Motor neuron (in vitro differentiated cells): ENCODE measurements at regions not wholly inside any gene's neighbourhood (a gene's known extent, or its start where the extent isn't known, plus 50 kb on each side); places are given as distances from the start of the nearest gene placed in this dataset.
A peak's percentile ranks its signal among the peaks of the same experiment; 100 is the strongest.
"Not testable (repeated sequence)": the region's sequence is repeated elsewhere in the genome, so short reads cannot be mapped to it uniquely, and the experiment has no call there.

Experiments
- ATAC-seq, 8 experiments: fragments of 200-7000 bp; cut with Tn5 transposase; replicated peaks in 6 of 8; 2 replicates each; pipeline ENCODE4 v1.8.0; 2021; ENCODE audit warnings: mild to moderate bottlenecking in 8 of 8, moderate library complexity in 8 of 8
- H3K27ac ChIP-seq, 2 donors: fragments of 250-450 bp; sonication (Bioruptor Pico); 2 replicates each; pipeline ENCODE4 v1.9.0; 2021; ENCODE audit warnings: antibody characterized with exemption in 2 of 2, mild to moderate bottlenecking in 2 of 2, moderate library complexity in 1 of 2
- H3K4me1 ChIP-seq, 2 donors: fragments of 250-450 bp; sonication (Bioruptor Pico); replicated peaks in 1 of 2; 2 replicates each; pipeline ENCODE4 v1.6.1; 2021; ENCODE audit warnings: antibody characterized with exemption in 2 of 2, mild to moderate bottlenecking in 2 of 2, moderate library complexity in 1 of 2
- H3K4me3 ChIP-seq, 5 donors: fragments of 250-450 bp; sonication (Bioruptor Pico); 2 replicates each; pipeline ENCODE4 v1.9.0; 2021; ENCODE audit warnings: antibody characterized with exemption in 5 of 5, mild to moderate bottlenecking in 5 of 5, moderate library complexity in 4 of 5
- WGBS, 10 experiments: fragments of 450-650 bp; shearing (Covaris generic); methylation state at CpG; one replicate each; pipeline ENCODE4 v1.0.0; 2022; 5-methylcytosine and 5-hydroxymethylcytosine counted together
- in situ Hi-C, 9 experiments: fragments of 400-800 bp; cut with MboI; loops; one replicate each; pipeline ENCODE4 v1.15.0; 2021; ENCODE audit warnings: low sequenced_read_pairs in 9 of 9, low pct_unique_long_range_greater_than_20kb in 2 of 9; ENCODE audit not compliant: unreplicated experiment in 9 of 9

- H3K27ac ChIP-seq: no peak overlapping the region
- in situ Hi-C loops: no loop called here
- no peak for ATAC-seq
- 50 to 100% (median 78%) methylated on average over 1 to 2 of the region's 2 CpGs; no CpG with 5 or more reads in 5 of the 10 experiments for WGBS, 10 experiments
- no peak overlapping the region for H3K4me3 ChIP-seq
- H3K4me1 ChIP-seq: no peaks in the 10 kb centered on the region
Observed at GRCh38 chr6:74554041-74554440, 651.8 kb downstream of the COL12A1 start.

DNA sequence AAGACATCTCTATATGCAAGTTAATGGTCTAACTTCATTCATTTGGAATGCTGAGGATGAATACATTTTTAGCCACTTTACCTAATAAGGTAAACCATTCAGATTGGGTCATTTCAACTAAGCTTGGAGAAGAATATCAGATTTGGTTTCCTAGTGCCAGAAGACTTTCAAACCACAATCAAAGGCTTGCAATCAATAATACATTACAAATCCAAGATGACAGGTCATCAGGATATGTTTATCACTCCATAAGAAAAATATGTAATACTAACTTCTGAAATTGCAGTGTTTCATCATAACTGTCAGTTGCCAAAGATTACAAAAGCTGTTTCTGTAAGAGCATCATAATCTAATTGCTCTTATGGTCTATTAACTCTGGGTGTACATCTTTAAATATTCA is 654.0 kb downstream of the COL12A1 start:
- in situ Hi-C loops: no loop called here
- ATAC-seq: no peak
- no peak overlapping the region for H3K27ac ChIP-seq
- no peaks in the 10 kb centered on the region for H3K4me1 ChIP-seq
- no peak overlapping the region for H3K4me3 ChIP-seq

GRCh38 chr6:74550821-74551220 is 655.0 kb downstream of the COL12A1 start:
- no peak overlapping the region for H3K4me3 ChIP-seq
- no peak overlapping the region for H3K27ac ChIP-seq
- ATAC-seq: no peak
- in situ Hi-C loops: no loop called here
- WGBS, 10 experiments: 29 to 90% (median 52%) methylated on average over 1 to 3 of the region's 6 CpGs; no CpG with 5 or more reads in 2 of the 10 experiments
- H3K4me1 ChIP-seq: no peaks in the 10 kb centered on the region

DNA sequence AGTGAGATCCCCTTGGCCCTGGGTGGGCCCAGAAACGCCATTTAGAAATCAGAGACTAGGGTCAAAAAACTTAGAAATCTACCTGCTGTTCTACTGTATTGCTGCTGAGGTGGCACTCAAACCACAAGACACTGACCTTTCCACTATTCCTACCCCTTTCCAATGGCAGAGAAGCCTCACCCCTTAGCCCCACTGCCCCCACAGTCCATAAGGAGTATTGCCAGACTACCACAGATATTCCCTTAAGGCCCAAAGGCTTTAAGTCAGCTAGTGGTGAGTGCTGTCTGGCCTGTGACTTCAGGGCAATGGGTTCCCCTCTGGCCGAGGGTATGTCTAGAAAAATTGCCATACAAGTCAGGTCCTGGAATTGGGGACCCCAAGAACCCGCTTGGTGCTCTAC is 656.1 kb downstream of the COL12A1 start:
- no peak for ATAC-seq
- in situ Hi-C loops: no loop called here
- 50 to 100% (median 85%) methylated on average over 1 to 2 of the region's 3 CpGs; no CpG with 5 or more reads in 3 of the 10 experiments for WGBS, 10 experiments
- Histone ChIP-seq H3K4me1 (no peaks in the 10 kb centered on the region), H3K27ac (no peak overlapping the region), H3K4me3 (no peak overlapping the region)

- Histone ChIP-seq H3K4me1 (no peaks in the 10 kb centered on the region), H3K27ac (no peak overlapping the region), H3K4me3 (no peak overlapping the region)
- ATAC-seq: peak in 1 of 8 experiments; percentile 71
- in situ Hi-C loops: no loop called here
- WGBS, 10 experiments: 0 to 100% (median 44%) methylated on average over 1 to 2 of the region's 2 CpGs
Observed at GRCh38 chr6:74534465-74535211, 671.2 kb downstream of the COL12A1 start.

DNA sequence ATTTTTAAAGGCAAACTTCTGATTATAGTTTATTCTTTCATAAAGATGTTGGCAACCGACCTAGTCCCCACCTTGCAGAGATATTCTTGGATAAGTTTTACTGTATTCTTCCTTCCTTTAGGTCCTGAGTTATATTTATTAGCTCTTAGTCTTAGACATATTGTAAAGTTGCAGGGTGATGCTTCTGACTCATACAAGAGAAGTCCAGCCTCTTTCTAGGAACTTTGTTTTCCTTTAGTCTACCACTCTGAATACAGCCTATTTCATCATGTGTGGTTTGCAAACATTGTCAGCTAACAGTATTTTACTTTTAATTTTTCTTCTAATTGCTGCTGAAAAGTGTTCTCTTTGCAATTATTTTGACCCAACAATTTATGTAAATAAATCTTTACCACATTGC is 686.7 kb downstream of the COL12A1 start:
- H3K4me3 ChIP-seq: no peak overlapping the region
- H3K4me1 ChIP-seq: no peaks in the 10 kb centered on the region
- in situ Hi-C loops: no loop called here
- WGBS, 10 experiments: 38 to 86% (median 67%) methylated on average over 1 of the region's 1 CpG; no CpG with 5 or more reads in 2 of the 10 experiments
- H3K27ac ChIP-seq: no peak overlapping the region
- peak in 3 of 8 experiments; percentile 56 to 84 (median 79) for ATAC-seq

GRCh38 chr6:74518035-74518434 is 687.8 kb downstream of the COL12A1 start:
- Histone ChIP-seq H3K4me3 (no peak overlapping the region), H3K27ac (no peak overlapping the region), H3K4me1 (no peaks in the 10 kb centered on the region)
- in situ Hi-C loops: no loop called here
- WGBS, 10 experiments: 35 to 91% (median 85%) methylated on average over 1 of the region's 1 CpG; no CpG with 5 or more reads in 1 of the 10 experiments
- no peak for ATAC-seq

DNA sequence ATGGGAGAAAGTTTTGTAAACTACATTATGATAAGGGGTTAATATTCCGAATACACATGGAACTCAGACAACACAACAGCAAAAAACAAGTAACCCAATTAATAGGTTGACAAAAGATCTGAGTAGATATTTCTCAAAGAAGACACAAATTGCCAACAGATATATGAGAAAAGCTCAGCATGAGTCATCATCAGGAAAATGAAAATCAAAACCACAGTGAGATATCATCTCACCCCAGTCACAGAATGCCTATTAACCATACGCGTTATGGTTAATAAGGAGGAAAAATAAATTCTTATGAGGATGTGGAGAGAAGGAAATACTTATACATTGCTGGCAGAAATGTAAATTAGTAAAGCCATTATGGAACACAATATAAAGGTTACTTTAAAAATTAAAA is 695.0 kb downstream of the COL12A1 start:
- Histone ChIP-seq H3K27ac (no peak overlapping the region), H3K4me1 (no peaks in the 10 kb centered on the region), H3K4me3 (no peak overlapping the region)
- 48 to 100% (median 69%) methylated on average over 1 to 3 of the region's 3 CpGs; no CpG with 5 or more reads in 2 of the 10 experiments for WGBS, 10 experiments
- in situ Hi-C loops: no loop called here
- ATAC-seq: no peak

- in situ Hi-C loops: no loop called here
- no peaks in the 10 kb centered on the region for H3K4me1 ChIP-seq
- 0 to 100% (median 51%) methylated on average over 1 of the region's 1 CpG; no CpG with 5 or more reads in 4 of the 10 experiments for WGBS, 10 experiments
- H3K27ac ChIP-seq: no peak overlapping the region
- no peak for ATAC-seq
- H3K4me3 ChIP-seq: no peak overlapping the region
Observed at GRCh38 chr6:74507649-74508048, 698.2 kb downstream of the COL12A1 start.

- in situ Hi-C loops: no loop called here
- H3K4me3 ChIP-seq: no peak overlapping the region
- no peak overlapping the region for H3K27ac ChIP-seq
- no peaks in the 10 kb centered on the region for H3K4me1 ChIP-seq
- WGBS, 10 experiments: 5 to 90% (median 59%) methylated on average over 1 of the region's 1 CpG
- no peak for ATAC-seq
Observed at GRCh38 chr6:74505391-74505790, 700.5 kb downstream of the COL12A1 start.

DNA sequence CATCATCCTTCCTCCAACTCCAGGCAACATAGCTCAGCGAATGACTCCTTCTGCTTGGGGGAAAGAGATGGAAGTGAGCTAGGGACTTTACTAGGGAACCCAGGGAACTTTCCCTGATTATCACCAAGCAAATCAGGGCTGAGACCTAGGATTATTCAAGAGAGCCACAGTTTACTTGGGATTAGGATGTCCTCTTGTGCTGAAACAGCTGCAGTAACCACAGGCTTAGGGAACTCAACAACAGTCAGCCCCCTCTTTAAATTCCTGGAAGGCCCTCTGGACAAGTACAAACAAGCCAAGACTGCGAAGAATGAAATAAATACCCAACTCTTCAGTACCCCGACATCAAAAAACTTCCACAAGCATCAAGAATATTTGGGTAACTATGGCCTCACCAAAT is 700.9 kb downstream of the COL12A1 start:
- Histone ChIP-seq H3K4me1 (no peaks in the 10 kb centered on the region), H3K4me3 (no peak overlapping the region), H3K27ac (no peak overlapping the region)
- ATAC-seq: no peak
- WGBS, 10 experiments: 30 to 100% (median 80%) methylated on average over 1 to 3 of the region's 3 CpGs; no CpG with 5 or more reads in 2 of the 10 experiments
- in situ Hi-C loops: no loop called here

DNA sequence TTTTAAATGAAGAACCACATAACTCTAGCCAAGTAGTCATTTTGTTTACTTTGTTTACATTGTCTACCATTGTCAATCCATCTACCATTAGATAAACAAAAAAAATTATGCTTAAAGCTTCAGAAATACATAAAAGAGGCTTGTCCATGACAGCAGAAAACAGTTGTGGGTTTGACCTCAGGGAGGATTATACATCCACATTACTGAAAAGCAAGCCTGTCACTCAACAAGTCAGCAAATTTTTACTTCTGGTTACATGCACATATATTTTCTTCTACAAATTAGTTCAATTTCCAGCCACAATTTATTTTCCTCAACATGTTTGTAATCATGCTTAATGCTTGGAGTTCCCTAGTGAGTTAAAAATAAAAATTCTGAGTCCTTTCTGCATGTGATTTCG is 713.3 kb downstream of the COL12A1 start:
- 0 to 73% (median 29%) methylated on average over 1 of the region's 1 CpG; no CpG with 5 or more reads in 3 of the 10 experiments for WGBS, 10 experiments
- in situ Hi-C loops: no loop called here
- no peak for ATAC-seq
- no peak overlapping the region for H3K27ac ChIP-seq
- H3K4me1 ChIP-seq: no peaks in the 10 kb centered on the region
- H3K4me3 ChIP-seq: no peak overlapping the region

- H3K4me3 ChIP-seq: no peak overlapping the region
- H3K4me1 ChIP-seq: no peaks in the 10 kb centered on the region
- WGBS, 10 experiments: 0 to 80% (median 38%) methylated on average over 1 to 2 of the region's 2 CpGs; no CpG with 5 or more reads in 2 of the 10 experiments
- no peak overlapping the region for H3K27ac ChIP-seq
- no peak for ATAC-seq
- in situ Hi-C loops: no loop called here
Observed at GRCh38 chr6:74491844-74492374, 713.9 kb downstream of the COL12A1 start.

DNA sequence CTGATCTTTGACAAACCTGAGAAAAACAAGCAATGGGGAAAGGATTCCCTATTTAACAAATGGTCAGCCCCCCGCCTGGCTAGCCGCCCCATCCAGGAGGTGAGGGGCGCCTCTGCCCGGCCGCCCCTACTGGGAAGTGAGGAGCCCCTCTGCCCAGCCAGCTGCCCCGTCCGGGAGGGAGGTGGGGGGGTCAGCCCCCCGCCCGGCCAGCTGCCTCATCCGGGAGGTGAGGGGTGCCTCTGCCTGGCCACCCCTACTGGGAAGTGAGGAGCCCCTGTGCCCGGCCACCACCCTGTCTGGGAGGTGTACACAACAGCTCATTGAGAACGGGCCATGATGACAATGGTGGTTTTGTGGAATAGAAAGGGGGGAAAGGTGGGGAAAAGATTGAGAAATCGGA is 717.1 kb downstream of the COL12A1 start:
- H3K4me3 ChIP-seq, H3K4me1 ChIP-seq, H3K27ac ChIP-seq, in situ Hi-C loops, ATAC-seq: not testable (repeated sequence)
- WGBS, 10 experiments: 40% methylated on average over 1 of the region's 13 CpGs; no CpG with 5 or more reads in 9 of the 10 experiments
